HCT116 (cell line): ENCODE measurements at regions not wholly inside any gene's neighbourhood (a gene's known extent, or its start where the extent isn't known, plus 50 kb on each side); places are given as distances from the start of the nearest gene placed in this dataset.

ENCODE experiments used
- ATAC-seq: fragments of 200-7000 bp; cut with Tn5 transposase; 2 replicates; pipeline ENCODE4 v1.9.1; 2020; ENCODE audit warnings: mild to moderate bottlenecking, moderate library complexity
- BruUV-seq: library from RNA; stranded (reverse); fragments of 400-500 nt; replicated peaks from 2 replicates; lab custom pipeline; 2021; lab: Mats Ljungman, UMichigan
- CTCF ChIA-PET: fragments of 300-600 bp; sonication (Branson Sonifier 250); formaldehyde crosslinking; loops from one replicate; lab custom pipeline; 2021; ENCODE audit warnings: antibody characterized with exemption; lab: Charles Lee
- POLR2A ChIA-PET: fragments of 300-600, 350-600 bp; sonication (Branson Sonifier 250); formaldehyde crosslinking; loops from one replicate; lab custom pipeline; 2021; ENCODE audit warnings: antibody characterized with exemption; lab: Charles Lee
- RAD21 ChIA-PET, 2 experiments: fragments of 300-600 bp; sonication (Branson Sonifier 250); formaldehyde crosslinking; loops; one replicate each; lab custom pipeline; 2023; ENCODE audit warnings: low total read pairs in 2 of 2; ENCODE audit not compliant: uncharacterized antibody in 2 of 2, unreplicated experiment in 2 of 2, low non-redundant PET in 1 of 2; lab: Charles Lee
- DNase-seq: peaks from one replicate; pipeline ENCODE4 v3.0.0-alpha.2; 2010; ENCODE audit warnings: low read depth, low spot score
- H2AFZ ChIP-seq: fragments of 200-600 bp; shearing (Covaris generic), sonication (generic); 2 replicates; pipeline ENCODE4 v1.6.1; 2017; ENCODE audit warnings: low read depth, mixed run types, mixed read lengths, antibody characterized with exemption, low read length; ENCODE audit not compliant: poor library complexity, severe bottlenecking
- H3K27ac ChIP-seq: 2 replicates; pipeline ENCODE4 v1.5.1; 2012; ENCODE audit warnings: low read depth, low read length
- H3K27me3 ChIP-seq: fragments of 200-600 bp; sonication (generic); 2 replicates; pipeline ENCODE4 v1.6.1; 2016; ENCODE audit warnings: mixed run types, low read length, mixed read lengths; ENCODE audit not compliant: insufficient read depth
- H3K36me3 ChIP-seq, 2 experiments: fragments of 200-500 bp in 1 of 2; fragments of 200-600 bp in 1 of 2; sonication (Bioruptor generic) in 1 of 2; sonication (generic) in 1 of 2; 2 replicates each; pipeline versions ENCODE4 v1.5.1 to v1.6.1; 2014 to 2016; ENCODE audit warnings: low read length in 2 of 2, inconsistent platforms in 1 of 2, mixed read lengths in 1 of 2, mixed run types in 1 of 2; ENCODE audit not compliant: insufficient read depth in 2 of 2, control insufficient read depth in 1 of 2
- H3K4me1 ChIP-seq, 2 experiments: fragments of 200-600 bp in 1 of 2; sonication (generic) in 1 of 2; 2 replicates each; pipeline versions ENCODE4 v1.5.1 to v1.6.1; 2012 to 2017; ENCODE audit warnings: low read length in 2 of 2, inconsistent platforms in 1 of 2, mild to moderate bottlenecking in 1 of 2, mixed read lengths in 1 of 2, mixed run types in 1 of 2, moderate library complexity in 1 of 2; ENCODE audit not compliant: insufficient read depth in 2 of 2, control insufficient read depth in 1 of 2
- H3K4me2 ChIP-seq: fragments of 200-600 bp; sonication (generic); 2 replicates; pipeline ENCODE4 v1.6.1; 2017; ENCODE audit warnings: mixed run types, low read length, mixed read lengths
- H3K4me3 ChIP-seq, 2 experiments: fragments of 200-600 bp in 1 of 2; sonication (generic) in 1 of 2; replicated peaks in 1 of 2; 2 replicates each; pipeline ENCODE4 v1.5.1; 2011 to 2016; ENCODE audit warnings: low read length in 2 of 2, control low read depth in 1 of 2, low read depth in 1 of 2, mild to moderate bottlenecking in 1 of 2, mixed read lengths in 1 of 2, mixed run types in 1 of 2
- H3K79me2 ChIP-seq: fragments of 200-600 bp; sonication (generic); 2 replicates; pipeline ENCODE4 v1.6.1; 2017; ENCODE audit warnings: mild to moderate bottlenecking, mixed run types, low read length, moderate library complexity, mixed read lengths; ENCODE audit not compliant: insufficient read depth
- H3K9ac ChIP-seq: fragments of 200-600 bp; sonication (generic); 2 replicates; pipeline ENCODE4 v1.6.1; 2016; ENCODE audit warnings: low read length, mixed read lengths
- H3K9me2 ChIP-seq: fragments of 200-600 bp; sonication (generic), shearing (Covaris generic); 2 replicates; pipeline ENCODE4 v1.6.1; 2017; ENCODE audit warnings: mixed run types, mild to moderate bottlenecking, moderate library complexity; ENCODE audit not compliant: insufficient read depth
- H3K9me3 ChIP-seq, 2 experiments: fragments of 200-500 bp in 1 of 2; fragments of 200-600 bp in 1 of 2; sonication (Bioruptor generic) in 1 of 2; sonication (generic) in 1 of 2; 2 replicates each; pipeline ENCODE4 v1.6.1; 2014 to 2017; ENCODE audit warnings: low read length in 2 of 2, mixed read lengths in 2 of 2, inconsistent platforms in 1 of 2, low read depth in 1 of 2, mild to moderate bottlenecking in 1 of 2, mixed run types in 1 of 2, moderate library complexity in 1 of 2; ENCODE audit not compliant: control insufficient read depth in 1 of 2, insufficient read depth in 1 of 2
- H4K20me1 ChIP-seq: fragments of 200-600 bp; sonication (generic), shearing (Covaris generic); 2 replicates; pipeline ENCODE4 v1.6.1; 2017; ENCODE audit warnings: mixed run types, mild to moderate bottlenecking, moderate library complexity; ENCODE audit not compliant: insufficient read depth
- JUND ChIP-seq: IDR thresholded peaks from 2 replicates; pipeline ENCODE4 v1.6.1; 2012
- REST ChIP-seq: IDR thresholded peaks from 2 replicates; pipeline ENCODE4 v1.6.1; 2012; ENCODE audit warnings: low read depth
- SIN3A ChIP-seq: IDR thresholded peaks from 2 replicates; pipeline ENCODE4 v1.6.1; 2012; ENCODE audit warnings: low read depth
- SP1 ChIP-seq: IDR thresholded peaks from 2 replicates; pipeline ENCODE4 v1.6.1; 2012; ENCODE audit warnings: low read depth
- TCF7L2 ChIP-seq: IDR thresholded peaks from 2 replicates; pipeline ENCODE4 v1.7.0; 2011; ENCODE audit warnings: borderline replicate concordance, inconsistent platforms; ENCODE audit not compliant: insufficient read depth, insufficient read length; ENCODE audit errors: extremely low read depth
- ZFX ChIP-seq: fragments of 450-650 bp; IDR thresholded peaks from 2 replicates; pipeline ENCODE4 v1.6.1; 2017
- ZNF274 ChIP-seq: fragments of 200-500 bp; sonication (Bioruptor generic); IDR thresholded peaks from 2 replicates; pipeline ENCODE4 v1.6.1; 2014; ENCODE audit warnings: mild to moderate bottlenecking, low read depth, low read length, inconsistent platforms
- intact Hi-C: fragments of 100-400 bp; cut with micrococcal nuclease; formaldehyde crosslinking; loops from 2 replicates; pipeline ENCODE4 v1.10.0; 2022

- no peak overlapping the region for H3K4me2 ChIP-seq
- no peak for ATAC-seq
- no peaks in the 10 kb centered on the region for H3K4me1 ChIP-seq
- H4K20me1 ChIP-seq, result no peaks in the 10 kb centered on the region; the same call in 1 of the 2 replicates
- peaks cover 64% of the 10 kb centered on the region for H3K27me3 ChIP-seq
- no peaks in the 10 kb centered on the region for H3K9me3 ChIP-seq
- no peaks in the 10 kb centered on the region for H3K9me2 ChIP-seq
- no TSS peak for BruUV-seq
- H3K79me2 ChIP-seq, result no peaks in the 10 kb centered on the region
- no peak overlapping the region for H3K4me3 ChIP-seq
- ChIA-PET POLR2A (no interaction called here), RAD21 (no interaction called here), CTCF (no interaction called here)
- no peak for DNase-seq
- H3K27ac ChIP-seq, result no peak overlapping the region
- H3K9ac ChIP-seq, result no peak overlapping the region
- H3K36me3 ChIP-seq, result no peaks in the 10 kb centered on the region
- no peak overlapping the region for H2AFZ ChIP-seq
- intact Hi-C loops, result no loop called here
- TF ChIP-seq SIN3A (no peak), ZFX (no peak), TCF7L2 (no peak), JUND (no peak), SP1 (no peak), REST (no peak), ZNF274 (no peak)
Observed at GRCh38 chr5:158127536-158127935, 268.6 kb upstream of the CLINT1 start.
